A549 (cell line): ENCODE measurements at regions not wholly inside any gene's neighbourhood (a gene's known extent, or its start where the extent isn't known, plus 50 kb on each side); places are given as distances from the start of the nearest gene placed in this dataset.

ENCODE experiments used
- ATAC-seq, 2 experiments: fragments of 200-7000 bp in 1 of 2; fragments of >200 bp in 1 of 2; cut with Nextera tagmentation in 1 of 2; cut with Tn5 transposase in 1 of 2; 3 replicates each; pipeline versions ENCODE4 v1.8.0 to v1.9.1; 2018 to 2020; ENCODE audit warnings: mild to moderate bottlenecking in 1 of 2, moderate library complexity in 1 of 2
- CTCF ChIA-PET: fragments of 300-600 bp; sonication (Branson Sonifier 250); formaldehyde crosslinking; extraction: SDS; loops from one replicate; lab custom pipeline; 2021; ENCODE audit warnings: antibody characterized with exemption, inconsistent platforms; lab: Yijun Ruan, JAX
- POLR2A ChIA-PET: fragments of 350-600 bp; formaldehyde crosslinking; extraction: SDS; loops from one replicate; lab custom pipeline; 2021; ENCODE audit warnings: antibody characterized with exemption, inconsistent platforms; lab: Yijun Ruan, JAX
- DNase-seq, 2 experiments: peaks; one replicate each; pipeline versions ENCODE4 v3.0.0 to v3.0.0-alpha.2; 2011 to 2016; ENCODE audit warnings: low read depth in 1 of 2, low spot score in 1 of 2
- FAIRE-seq: peaks from 2 replicates; lab custom pipeline; 2011; peaks lifted over from hg19 to GRCh38; lab: Jason Lieb, UNC
- H3K27ac ChIP-seq, 2 experiments: fragments of >200 bp; sonication (Bioruptor Twin); formaldehyde crosslinking; 3 replicates each; pipeline ENCODE4 v1.5.1; 2016 to 2017
- H3K4me1 ChIP-seq: fragments of >200 bp; sonication (Bioruptor Twin); formaldehyde crosslinking; 3 replicates; pipeline ENCODE4 v1.6.1; 2016
- H3K4me2 ChIP-seq: fragments of >200 bp; sonication (Bioruptor Twin); formaldehyde crosslinking; 3 replicates; pipeline ENCODE4 v1.6.1; 2016
- H3K4me3 ChIP-seq: fragments of >200 bp; sonication (Bioruptor Twin); formaldehyde crosslinking; 3 replicates; pipeline ENCODE4 v1.5.1; 2016
- H3K9me3 ChIP-seq: fragments of >200 bp; sonication (Bioruptor Twin); formaldehyde crosslinking; 3 replicates; pipeline ENCODE4 v1.6.1; 2016
- BHLHE40 ChIP-seq: IDR thresholded peaks from 2 replicates; pipeline ENCODE4 v1.6.1; 2012; ENCODE audit warnings: low read depth, low read length, inconsistent platforms
- CEBPB ChIP-seq, 2 experiments: fragments of >200 bp in 1 of 2; sonication (Bioruptor Twin) in 1 of 2; formaldehyde crosslinking in 1 of 2; IDR thresholded peaks; 2 replicates each; pipeline ENCODE4 v1.6.1; 2012 to 2016
- CTCF ChIP-seq: fragments of >200 bp; sonication (Bioruptor Twin); formaldehyde crosslinking; IDR thresholded peaks from 3 replicates; pipeline ENCODE4 v1.5.1; 2016
- EHMT2 ChIP-seq: fragments of 200-600 bp; sonication (generic); IDR thresholded peaks from 2 replicates; pipeline ENCODE4 v1.6.1; 2016; ENCODE audit warnings: antibody characterized with exemption, low read depth, mild to moderate bottlenecking, moderate library complexity
- EP300 ChIP-seq, 2 experiments: fragments of >200 bp; sonication (Bioruptor Twin); formaldehyde crosslinking; IDR thresholded peaks; 2 replicates in 1 of 2; 3 replicates in 1 of 2; pipeline ENCODE4 v1.6.1; 2016 to 2017
- ESRRA ChIP-seq: fragments of 150-350 bp; IDR thresholded peaks from 2 replicates; pipeline ENCODE4 v1.6.1; 2014; ENCODE audit warnings: mild to moderate bottlenecking, low read length, borderline replicate concordance
- FOSB ChIP-seq: fragments of 250-450 bp; sonication (Bioruptor Pico); IDR thresholded peaks from 2 replicates; pipeline ENCODE4 v1.5.0; 2020; ENCODE audit warnings: mild to moderate bottlenecking, moderate library complexity
- HES2 ChIP-seq: fragments of >200 bp; sonication (Bioruptor Twin); formaldehyde crosslinking; IDR thresholded peaks from 2 replicates; pipeline ENCODE4 v1.6.1; 2016
- HEYL ChIP-seq: fragments of 250-450 bp; sonication (Bioruptor Pico); IDR thresholded peaks from 2 replicates; pipeline ENCODE4 v1.8.0; 2021; ENCODE audit warnings: mild to moderate bottlenecking, moderate library complexity
- HOXA7 ChIP-seq: fragments of 250-450 bp; sonication (Bioruptor Pico); IDR thresholded peaks from 2 replicates; pipeline ENCODE4 v1.5.0; 2020; ENCODE audit warnings: mild to moderate bottlenecking, moderate library complexity
- JUNB ChIP-seq: fragments of >200 bp; sonication (Bioruptor Twin); formaldehyde crosslinking; IDR thresholded peaks from 2 replicates; pipeline ENCODE4 v1.6.1; 2016
- KDM5A ChIP-seq: fragments of 200-600 bp; sonication (generic); IDR thresholded peaks from 2 replicates; pipeline ENCODE4 v1.6.1; 2016; ENCODE audit warnings: antibody characterized with exemption, mild to moderate bottlenecking
- NFE2L2 ChIP-seq: fragments of 150-350 bp; conservative IDR thresholded peaks from 2 replicates; pipeline ENCODE4 v1.6.1; 2014; ENCODE audit warnings: low read length
- PHF8 ChIP-seq: fragments of 200-600 bp; sonication (generic); IDR thresholded peaks from 2 replicates; pipeline ENCODE4 v1.6.1; 2016; ENCODE audit warnings: low read depth, mild to moderate bottlenecking, antibody characterized with exemption, moderate library complexity, borderline replicate concordance
- POLR2A ChIP-seq: IDR thresholded peaks from 2 replicates; pipeline ENCODE4 v1.6.1; 2012; ENCODE audit warnings: mild to moderate bottlenecking, low read length
- RAD21 ChIP-seq, 2 experiments: fragments of >200 bp in 1 of 2; sonication (Bioruptor Twin) in 1 of 2; formaldehyde crosslinking in 1 of 2; IDR thresholded peaks in 1 of 2; conservative IDR thresholded peaks in 1 of 2; 2 replicates in 1 of 2; 3 replicates in 1 of 2; pipeline ENCODE4 v1.6.1; 2012 to 2018; ENCODE audit warnings: inconsistent platforms in 1 of 2
- RARB ChIP-seq: fragments of 250-450 bp; sonication (Bioruptor Pico); IDR thresholded peaks from 2 replicates; pipeline ENCODE4 v1.8.0; 2021; ENCODE audit warnings: mild to moderate bottlenecking, moderate library complexity
- RFX5 ChIP-seq: fragments of 450-650 bp; IDR thresholded peaks from 2 replicates; pipeline ENCODE4 v1.7.1; 2014; ENCODE audit warnings: antibody characterized with exemption, mild to moderate bottlenecking, moderate library complexity
- RNF2 ChIP-seq: fragments of 200-600 bp; sonication (generic); IDR thresholded peaks from 2 replicates; pipeline ENCODE4 v1.6.1; 2016; ENCODE audit warnings: low read depth, mild to moderate bottlenecking, antibody characterized with exemption, moderate library complexity, borderline replicate concordance
- SREBF2 ChIP-seq: fragments of 450-650 bp; IDR thresholded peaks from 2 replicates; pipeline ENCODE4 v1.6.1; 2014; ENCODE audit warnings: mild to moderate bottlenecking, moderate library complexity
- TP53 ChIP-seq: fragments of 250-450 bp; sonication (Bioruptor Pico); IDR thresholded peaks from 2 replicates; pipeline ENCODE4 v1.5.0; 2021; ENCODE audit warnings: mild to moderate bottlenecking, moderate library complexity
- ZFP36 ChIP-seq: fragments of 450-650 bp; IDR thresholded peaks from 2 replicates; pipeline ENCODE4 v1.6.1; 2014; ENCODE audit warnings: borderline replicate concordance; ENCODE audit not compliant: partially characterized antibody
- ZNF302 ChIP-seq: fragments of 250-450 bp; sonication (Bioruptor Pico); IDR thresholded peaks from 2 replicates; pipeline ENCODE4 v1.9.0; 2021; ENCODE audit warnings: inconsistent platforms, mild to moderate bottlenecking, moderate library complexity
- ZSCAN20 ChIP-seq: fragments of 250-450 bp; sonication (Bioruptor Pico); IDR thresholded peaks from 2 replicates; pipeline ENCODE4 v1.8.0; 2022; ENCODE audit warnings: mild to moderate bottlenecking, moderate library complexity
- WGBS: methylation state at CpG from one replicate; pipeline ENCODE4 v1.1.6; 2017; ENCODE audit errors: missing lambda C conversion rate; 5-methylcytosine and 5-hydroxymethylcytosine counted together
- TF ChIP-seq, protein P1 (sequence below): fragments of 250-450 bp; sonication (Bioruptor Pico); IDR thresholded peaks from 2 replicates; pipeline ENCODE4 v1.5.0; 2020; ENCODE audit warnings: low read depth, mild to moderate bottlenecking, moderate library complexity
- TF ChIP-seq, protein P2 (sequence below): IDR thresholded peaks from 2 replicates; pipeline ENCODE4 v1.6.1; 2012

DNA sequence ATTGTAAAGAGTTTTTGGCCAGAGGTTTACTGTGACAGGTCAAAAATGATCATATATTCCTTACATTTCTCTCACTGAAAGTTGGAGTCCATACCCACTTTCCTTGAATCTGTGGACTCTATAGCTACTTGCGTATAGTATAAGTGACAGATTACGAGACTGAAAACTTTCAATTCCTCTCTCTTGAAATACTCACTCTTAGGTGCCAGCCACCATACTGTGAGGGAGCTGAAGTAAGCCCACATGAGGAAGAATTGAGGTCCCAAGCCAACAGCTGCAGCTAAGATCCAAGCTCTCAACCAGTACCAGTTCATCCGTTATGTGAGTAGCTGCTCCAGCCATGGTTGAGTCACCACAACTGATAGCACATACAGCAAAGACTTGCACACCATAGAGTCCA is 128.1 kb upstream of the FAM174A start:
- no peaks in the 10 kb centered on the region for H3K9me3 ChIP-seq
- no peaks in the 10 kb centered on the region for H3K4me1 ChIP-seq
- 84% methylated on average over 3 of the region's 3 CpGs for WGBS
- CTCF ChIA-PET: no interaction called here
- TF ChIP-seq ZFP36 (no peak), RFX5 (no peak), CEBPB (IDR thresholded peaks at IDR 0.05) (no peak), ZSCAN20 (CRISPR knock-in tag) (no peak), POLR2A (no peak), HOXA7 (CRISPR knock-in tag) (no peak), ESRRA (no peak), HES2 (no peak), PHF8 (no peak), NFE2L2 (no peak), KDM5A (no peak), HEYL (CRISPR knock-in tag) (no peak), EHMT2 (no peak)
- TF ChIP-seq, protein P1, sequence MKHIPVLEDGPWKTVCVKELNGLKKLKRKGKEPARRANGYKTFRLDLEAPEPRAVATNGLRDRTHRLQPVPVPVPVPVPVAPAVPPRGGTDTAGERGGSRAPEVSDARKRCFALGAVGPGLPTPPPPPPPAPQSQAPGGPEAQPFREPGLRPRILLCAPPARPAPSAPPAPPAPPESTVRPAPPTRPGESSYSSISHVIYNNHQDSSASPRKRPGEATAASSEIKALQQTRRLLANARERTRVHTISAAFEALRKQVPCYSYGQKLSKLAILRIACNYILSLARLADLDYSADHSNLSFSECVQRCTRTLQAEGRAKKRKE (CRISPR knock-in tag): no peak
- TF ChIP-seq, protein P2, sequence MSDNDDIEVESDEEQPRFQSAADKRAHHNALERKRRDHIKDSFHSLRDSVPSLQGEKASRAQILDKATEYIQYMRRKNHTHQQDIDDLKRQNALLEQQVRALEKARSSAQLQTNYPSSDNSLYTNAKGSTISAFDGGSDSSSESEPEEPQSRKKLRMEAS: no peak
- TF ChIP-seq, all 56 proteins: peak for 0
- no peak overlapping the region for H3K27ac ChIP-seq
- POLR2A ChIA-PET: no interaction called here
- ATAC-seq: no peak
- FAIRE-seq: no peak
- H3K4me3 ChIP-seq: no peak overlapping the region
- H3K4me2 ChIP-seq: no peak overlapping the region
- no peak for DNase-seq

GRCh38 chr5:100406640-100407039 is 128.5 kb upstream of the FAM174A start:
- CTCF ChIA-PET: no interaction called here
- WGBS: 33% methylated on average over 2 of the region's 2 CpGs

DNA sequence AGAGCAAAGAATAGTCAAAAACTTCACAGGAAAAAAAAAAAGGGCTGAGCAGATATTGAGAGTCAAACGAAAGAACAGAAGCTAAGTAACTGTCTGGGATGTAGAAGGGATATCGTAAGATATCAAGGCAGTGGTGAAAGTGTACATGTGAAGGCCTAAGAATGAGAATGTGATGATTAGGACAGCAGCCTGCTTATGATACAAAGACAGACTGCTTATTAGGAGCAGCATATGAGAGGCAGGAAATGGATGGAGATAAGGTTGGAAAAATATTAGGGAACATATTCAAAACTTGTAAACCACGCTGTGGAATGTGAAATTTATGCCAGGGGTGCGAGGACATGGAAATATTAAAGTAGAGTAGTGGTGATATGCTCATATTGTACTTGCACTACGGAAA is 133.1 kb upstream of the FAM174A start:
- ATAC-seq (no peak), DNase-seq (no peak), FAIRE-seq (no peak)
- Histone ChIP-seq H3K27ac (no peak overlapping the region), H3K9me3 (no peaks in the 10 kb centered on the region), H3K4me3 (no peak overlapping the region), H3K4me1 (no peaks in the 10 kb centered on the region), H3K4me2 (no peak overlapping the region)
- TF ChIP-seq TP53 (CRISPR knock-in tag): no peak
- TF ChIP-seq PHF8: no peak
- ChIA-PET POLR2A (no interaction called here), CTCF (no interaction called here)
- 43% methylated on average over 5 of the region's 5 CpGs for WGBS

More at GRCh38 chr5:100406640-100407039, 128.5 kb upstream of the FAM174A start:
- H3K4me3 ChIP-seq: no peak overlapping the region
- FAIRE-seq (no peak), DNase-seq (no peak), ATAC-seq (no peak)
- no peak overlapping the region for H3K27ac ChIP-seq
- H3K4me1 ChIP-seq: no peaks in the 10 kb centered on the region
- POLR2A ChIA-PET: no interaction called here
- no peak for TF ChIP-seq EP300 (IDR thresholded peaks at IDR 0.05)
- H3K4me2 ChIP-seq: no peak overlapping the region
- H3K9me3 ChIP-seq: no peaks in the 10 kb centered on the region

- Histone ChIP-seq H3K9me3 (no peaks in the 10 kb centered on the region), H3K27ac (no peak overlapping the region), H3K4me1 (no peaks in the 10 kb centered on the region), H3K4me2 (no peak overlapping the region), H3K4me3 (no peak overlapping the region)
- FAIRE-seq (no peak), ATAC-seq (no peak; a peak in 1 of 6 replicates), DNase-seq (no peak)
- ChIA-PET CTCF (interaction anchor here (0.6 kb wide), 1 partner anchor 25 kb away, joined by 3 read pairs; no protein-coding TSS in a partner anchor), POLR2A (no interaction called here)
- TF ChIP-seq FOSB (CRISPR knock-in tag) (no peak), RNF2 (no peak), SREBF2 (no peak), ZNF302 (CRISPR knock-in tag) (no peak), HOXA7 (CRISPR knock-in tag) (no peak), BHLHE40 (no peak), RARB (no peak), RAD21 (conservative IDR thresholded peaks at IDR 0.05 in 1 of 2, IDR thresholded peaks at IDR 0.05 in 1 of 2) (no peak), JUNB (no peak), CTCF (no peak)
- TF ChIP-seq, protein P1 (CRISPR knock-in tag): no peak
These were observed 134.0 kb upstream of the FAM174A start for GRCh38 chr5:100401149-100401548.
